Vagina (tissue), 2 donors: ENCODE measurements at regions not wholly inside any gene's neighbourhood (a gene's known extent, or its start where the extent isn't known, plus 50 kb on each side); places are given as distances from the start of the nearest gene placed in this dataset.

Experiments used
- CTCF ChIP-seq, 3 experiments: fragments of 450-650 bp in 2 of 3; fragments of 200-600 bp in 1 of 3; sonication (generic) in 1 of 3; IDR thresholded peaks; one replicate each; pipeline ENCODE4 v1.5.1; 2017 to 2019; ENCODE audit warnings: antibody characterized with exemption in 3 of 3, mild to moderate bottlenecking in 2 of 3, moderate library complexity in 2 of 3
- POLR2A ChIP-seq, 2 donors: fragments of 450-650 bp; IDR thresholded peaks; one replicate each; pipeline ENCODE4 v1.6.1; 2017; ENCODE audit warnings: antibody characterized with exemption in 2 of 2, mild to moderate bottlenecking in 2 of 2, moderate library complexity in 2 of 2

DNA sequence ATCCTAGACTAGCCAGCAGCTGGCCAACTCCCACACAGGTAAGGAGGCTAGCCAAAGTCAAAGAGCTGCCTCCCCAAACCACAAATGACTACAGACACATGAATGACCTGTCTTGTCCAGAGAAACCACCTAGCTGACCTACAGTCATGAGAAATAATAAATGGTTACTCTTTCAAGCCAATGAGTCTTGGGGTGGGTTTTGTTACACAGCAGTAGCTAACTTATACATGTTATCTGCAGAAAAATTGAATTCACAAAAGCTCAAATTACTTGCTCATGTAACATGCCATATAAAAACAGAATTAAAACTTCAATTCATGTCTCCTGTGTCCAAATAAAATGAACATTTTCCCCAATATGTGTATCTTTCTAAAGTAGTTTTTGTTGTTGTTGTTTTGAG, 307.4 kb upstream of the NR2F2 start:
- TF ChIP-seq CTCF (IDR thresholded peaks at IDR 0.05) (no peak), POLR2A (IDR thresholded peaks at IDR 0.05) (no peak)
